Gastrocnemius medialis (tissue), 4 donors: ENCODE measurements at regions not wholly inside any gene's neighbourhood (a gene's known extent, or its start where the extent isn't known, plus 50 kb on each side); places are given as distances from the start of the nearest gene placed in this dataset.

Source experiments
- POLR2A ChIP-seq, 2 donors: fragments of 450-650 bp; IDR thresholded peaks; one replicate each; pipeline ENCODE4 v1.6.1; 2017; ENCODE audit warnings: antibody characterized with exemption in 2 of 2, mild to moderate bottlenecking in 2 of 2, moderate library complexity in 2 of 2
- TF ChIP-seq, protein P1 (sequence below), 5 experiments: fragments of 450-650 bp in 3 of 5; fragments of 200-600 bp in 2 of 5; sonication (generic) in 2 of 5; IDR thresholded peaks in 4 of 5; conservative IDR thresholded peaks in 1 of 5; 1 replicate in 4 of 5; 2 replicates in 1 of 5; pipeline ENCODE4 v1.5.1; 2016 to 2019; ENCODE audit warnings: antibody characterized with exemption in 5 of 5, mild to moderate bottlenecking in 3 of 5, moderate library complexity in 3 of 5

DNA sequence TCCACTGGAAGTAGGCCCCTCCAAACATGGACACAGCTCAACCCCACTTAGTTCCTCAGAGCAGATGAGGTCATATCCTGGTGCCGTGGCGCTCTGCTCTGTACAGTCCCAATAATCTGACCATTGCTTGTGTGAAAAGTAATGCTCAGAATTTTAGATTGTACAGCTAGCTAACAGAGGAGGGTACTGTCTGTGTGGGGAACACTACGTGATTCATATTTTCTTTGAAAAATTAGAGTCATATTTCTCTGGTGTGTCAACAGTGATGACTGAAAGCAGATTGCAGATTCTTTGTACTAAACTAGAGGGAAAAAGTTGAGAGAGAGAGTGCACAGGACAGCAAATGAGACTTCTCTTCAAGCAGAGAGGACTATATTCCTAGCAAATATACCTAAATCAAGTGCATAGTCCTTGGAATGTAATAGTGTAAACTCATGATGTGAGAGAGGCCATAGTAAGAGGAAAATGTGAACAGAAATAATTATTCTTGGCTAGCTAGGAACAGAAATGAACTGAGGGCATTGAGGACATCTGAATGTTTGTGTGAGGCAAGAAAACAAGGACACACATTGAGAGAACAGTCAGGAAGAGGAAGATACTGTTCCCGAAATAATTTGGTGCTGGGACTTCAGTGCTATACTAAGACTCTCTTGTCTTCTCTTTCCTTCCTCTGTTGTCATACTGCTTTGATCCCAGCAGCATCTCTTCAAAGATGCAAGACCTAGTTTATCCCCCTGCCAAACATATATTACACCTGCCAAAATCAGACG, 157.0 kb upstream of the RND3 start:
- TF ChIP-seq, protein P1, sequence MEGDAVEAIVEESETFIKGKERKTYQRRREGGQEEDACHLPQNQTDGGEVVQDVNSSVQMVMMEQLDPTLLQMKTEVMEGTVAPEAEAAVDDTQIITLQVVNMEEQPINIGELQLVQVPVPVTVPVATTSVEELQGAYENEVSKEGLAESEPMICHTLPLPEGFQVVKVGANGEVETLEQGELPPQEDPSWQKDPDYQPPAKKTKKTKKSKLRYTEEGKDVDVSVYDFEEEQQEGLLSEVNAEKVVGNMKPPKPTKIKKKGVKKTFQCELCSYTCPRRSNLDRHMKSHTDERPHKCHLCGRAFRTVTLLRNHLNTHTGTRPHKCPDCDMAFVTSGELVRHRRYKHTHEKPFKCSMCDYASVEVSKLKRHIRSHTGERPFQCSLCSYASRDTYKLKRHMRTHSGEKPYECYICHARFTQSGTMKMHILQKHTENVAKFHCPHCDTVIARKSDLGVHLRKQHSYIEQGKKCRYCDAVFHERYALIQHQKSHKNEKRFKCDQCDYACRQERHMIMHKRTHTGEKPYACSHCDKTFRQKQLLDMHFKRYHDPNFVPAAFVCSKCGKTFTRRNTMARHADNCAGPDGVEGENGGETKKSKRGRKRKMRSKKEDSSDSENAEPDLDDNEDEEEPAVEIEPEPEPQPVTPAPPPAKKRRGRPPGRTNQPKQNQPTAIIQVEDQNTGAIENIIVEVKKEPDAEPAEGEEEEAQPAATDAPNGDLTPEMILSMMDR (IDR thresholded peaks at IDR 0.05 in 4 of 5, conservative IDR thresholded peaks at IDR 0.05 in 1 of 5), result no peak
- TF ChIP-seq POLR2A (IDR thresholded peaks at IDR 0.05), result no peak
